ENCODE measurements at regions not wholly inside any gene's neighbourhood (a gene's known extent, or its start where the extent isn't known, plus 50 kb on each side); places are given as distances from the start of the nearest gene placed in this dataset.

GRCh38 chr6:23590498-23591126 lies 535.4 kb upstream of the NRSN1 start:
- no peak overlapping the region for H3K4me3 ChIP-seq (ENCODE audit: low read length)
- no peak for DNase-seq (ENCODE audit: low read depth)
- TF ChIP-seq CTCF (conservative IDR thresholded peaks at IDR 0.05; ENCODE audit: low read depth, low read length) = no peak

- no peak for DNase-seq (ENCODE audit: low read depth)
- H3K4me3 ChIP-seq (ENCODE audit: low read length) = no peak overlapping the region
- no peak for TF ChIP-seq CTCF (conservative IDR thresholded peaks at IDR 0.05; ENCODE audit: low read depth, low read length)
Observed at GRCh38 chr6:23591761-23592160, 534.3 kb upstream of the NRSN1 start.

- DNase-seq (ENCODE audit: low read depth) = no peak
- no peak for TF ChIP-seq CTCF (conservative IDR thresholded peaks at IDR 0.05; ENCODE audit: low read depth, low read length)
- H3K4me3 ChIP-seq (ENCODE audit: low read length) = no peak overlapping the region
Observed at GRCh38 chr6:23600118-23600517, 525.9 kb upstream of the NRSN1 start.

- no peak for DNase-seq (ENCODE audit: low read depth)
- TF ChIP-seq CTCF (conservative IDR thresholded peaks at IDR 0.05; ENCODE audit: low read depth, low read length) = no peak
Observed at GRCh38 chr6:23601811-23602345, 524.1 kb upstream of the NRSN1 start.

GRCh38 chr6:23608931-23609435 lies 517.0 kb upstream of the NRSN1 start:
- H3K4me3 ChIP-seq (ENCODE audit: low read length) = no peak overlapping the region
- no peak for TF ChIP-seq CTCF (conservative IDR thresholded peaks at IDR 0.05; ENCODE audit: low read depth, low read length)
- DNase-seq (ENCODE audit: low read depth) = no peak

More at GRCh38 chr6:23601811-23602345, 524.1 kb upstream of the NRSN1 start:
- no peak overlapping the region for H3K4me3 ChIP-seq (ENCODE audit: low read length)

GRCh38 chr6:23611776-23612381 lies 514.1 kb upstream of the NRSN1 start:
- TF ChIP-seq CTCF (conservative IDR thresholded peaks at IDR 0.05; ENCODE audit: low read depth, low read length) = no peak
- no peak for DNase-seq (ENCODE audit: low read depth)
- H3K4me3 ChIP-seq (ENCODE audit: low read length) = no peak overlapping the region

- no peak for TF ChIP-seq CTCF (conservative IDR thresholded peaks at IDR 0.05; ENCODE audit: low read depth, low read length)
- no peak for DNase-seq (ENCODE audit: low read depth)
- no peak overlapping the region for H3K4me3 ChIP-seq (ENCODE audit: low read length)
Observed at GRCh38 chr6:23618366-23618765, 507.6 kb upstream of the NRSN1 start.
